Ovary (tissue), 3 donors: ENCODE measurements at regions not wholly inside any gene's neighbourhood (a gene's known extent, or its start where the extent isn't known, plus 50 kb on each side); places are given as distances from the start of the nearest gene placed in this dataset.

Experiments used
- EP300 ChIP-seq: sonication (generic); formaldehyde crosslinking; IDR thresholded peaks from one replicate; pipeline ENCODE4 v1.6.1; 2017; ENCODE audit warnings: antibody characterized with exemption
- POLR2A ChIP-seq: fragments of 450-650 bp; IDR thresholded peaks from one replicate; pipeline ENCODE4 v1.6.1; 2017; ENCODE audit warnings: antibody characterized with exemption, mild to moderate bottlenecking, moderate library complexity
- TF ChIP-seq, protein P1 (sequence below), 3 donors: fragments of 450-650 bp in 2 of 3; fragments of 200-600 bp in 1 of 3; IDR thresholded peaks; one replicate each; pipeline versions ENCODE4 v1.5.1 to v1.8.0; 2016 to 2022; ENCODE audit warnings: antibody characterized with exemption in 3 of 3, mild to moderate bottlenecking in 1 of 3
- donor health status: DM: no; HTN: no; CAD: no.

DNA sequence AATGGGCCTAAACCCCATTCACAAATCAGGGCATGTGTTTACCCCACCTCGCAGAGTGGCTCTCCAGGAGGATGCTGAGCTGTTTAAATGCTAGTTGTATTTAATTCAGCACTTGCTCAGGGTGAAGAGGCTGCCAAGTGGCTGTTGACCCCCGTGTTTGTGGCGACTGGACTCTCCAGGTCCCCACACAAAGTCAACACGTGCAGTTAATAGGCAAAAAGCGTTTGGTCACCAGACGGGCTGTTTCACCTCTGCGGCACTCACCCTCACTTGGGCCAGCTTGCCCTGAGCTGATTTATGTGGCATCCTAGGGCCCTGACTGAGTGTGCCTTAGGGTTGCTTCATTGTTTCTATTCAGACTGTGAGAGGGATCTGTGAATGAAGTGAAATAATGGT is 152.3 kb downstream of the GAS1 start:
- TF ChIP-seq, protein P1, sequence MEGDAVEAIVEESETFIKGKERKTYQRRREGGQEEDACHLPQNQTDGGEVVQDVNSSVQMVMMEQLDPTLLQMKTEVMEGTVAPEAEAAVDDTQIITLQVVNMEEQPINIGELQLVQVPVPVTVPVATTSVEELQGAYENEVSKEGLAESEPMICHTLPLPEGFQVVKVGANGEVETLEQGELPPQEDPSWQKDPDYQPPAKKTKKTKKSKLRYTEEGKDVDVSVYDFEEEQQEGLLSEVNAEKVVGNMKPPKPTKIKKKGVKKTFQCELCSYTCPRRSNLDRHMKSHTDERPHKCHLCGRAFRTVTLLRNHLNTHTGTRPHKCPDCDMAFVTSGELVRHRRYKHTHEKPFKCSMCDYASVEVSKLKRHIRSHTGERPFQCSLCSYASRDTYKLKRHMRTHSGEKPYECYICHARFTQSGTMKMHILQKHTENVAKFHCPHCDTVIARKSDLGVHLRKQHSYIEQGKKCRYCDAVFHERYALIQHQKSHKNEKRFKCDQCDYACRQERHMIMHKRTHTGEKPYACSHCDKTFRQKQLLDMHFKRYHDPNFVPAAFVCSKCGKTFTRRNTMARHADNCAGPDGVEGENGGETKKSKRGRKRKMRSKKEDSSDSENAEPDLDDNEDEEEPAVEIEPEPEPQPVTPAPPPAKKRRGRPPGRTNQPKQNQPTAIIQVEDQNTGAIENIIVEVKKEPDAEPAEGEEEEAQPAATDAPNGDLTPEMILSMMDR (IDR thresholded peaks at IDR 0.05), result no peak
- TF ChIP-seq POLR2A (no peak), EP300 (no peak)
